DOHH2 (cell line): ENCODE measurements at regions not wholly inside any gene's neighbourhood (a gene's known extent, or its start where the extent isn't known, plus 50 kb on each side); places are given as distances from the start of the nearest gene placed in this dataset.

ENCODE experiments used
- H3F3A ChIP-seq: fragments of 200-600 bp; sonication (generic), shearing (Covaris generic); 2 replicates; pipeline ENCODE4 v1.6.0; 2016; ENCODE audit warnings: antibody characterized with exemption, mild to moderate bottlenecking; ENCODE audit not compliant: control insufficient read depth, insufficient read depth
- H3K27ac ChIP-seq: fragments of 200-600 bp; sonication (generic); 2 replicates; pipeline ENCODE4 v1.5.1; 2014; ENCODE audit warnings: low read depth, mild to moderate bottlenecking, low read length, moderate library complexity
- H3K27me3 ChIP-seq: fragments of 200-600 bp; sonication (generic); 2 replicates; pipeline ENCODE4 v1.6.1; 2014; ENCODE audit warnings: mild to moderate bottlenecking, low read length, mixed read lengths; ENCODE audit not compliant: control insufficient read depth
- H3K36me3 ChIP-seq: fragments of 200-600 bp; sonication (generic); 2 replicates; pipeline ENCODE4 v1.6.1; 2014; ENCODE audit warnings: mild to moderate bottlenecking, low read length, moderate library complexity, mixed read lengths; ENCODE audit not compliant: control insufficient read depth
- H3K4me1 ChIP-seq: fragments of 200-600 bp; sonication (generic); 2 replicates; pipeline ENCODE4 v1.6.1; 2014; ENCODE audit warnings: mild to moderate bottlenecking, low read length, mixed read lengths; ENCODE audit not compliant: control insufficient read depth
- H3K4me2 ChIP-seq: fragments of 200-600 bp; sonication (generic); 2 replicates; pipeline ENCODE4 v1.6.0; 2014; ENCODE audit warnings: mild to moderate bottlenecking, low read length, moderate library complexity
- H3K4me3 ChIP-seq: fragments of 200-600 bp; sonication (generic); 2 replicates; pipeline ENCODE4 v1.5.1; 2014; ENCODE audit warnings: mild to moderate bottlenecking, low read length, mixed read lengths
- H3K79me2 ChIP-seq: fragments of 200-600 bp; sonication (generic); 2 replicates; pipeline ENCODE4 v1.6.1; 2014; ENCODE audit warnings: mild to moderate bottlenecking, low read length, mixed read lengths; ENCODE audit not compliant: control insufficient read depth
- H3K9me2 ChIP-seq: fragments of 200-600 bp; sonication (generic); replicated peaks from 2 replicates; pipeline ENCODE4 v1.6.1; 2014; ENCODE audit warnings: mild to moderate bottlenecking, low read length, mixed read lengths; ENCODE audit not compliant: control insufficient read depth
- H3K9me3 ChIP-seq: fragments of 200-600 bp; sonication (generic); 2 replicates; pipeline ENCODE4 v1.6.1; 2014; ENCODE audit warnings: antibody characterized with exemption, low read length, mixed read lengths; ENCODE audit not compliant: control insufficient read depth, insufficient read depth
- H4K20me1 ChIP-seq: fragments of 200-600 bp; sonication (generic); 2 replicates; pipeline ENCODE4 v1.6.0; 2014; ENCODE audit warnings: low read depth, mild to moderate bottlenecking, antibody characterized with exemption, low read length, moderate library complexity; ENCODE audit not compliant: control insufficient read depth, insufficient read depth
- EZH2phosphoT487 ChIP-seq: fragments of 200-600 bp; sonication (generic); IDR thresholded peaks from 2 replicates; pipeline ENCODE4 v1.6.1; 2017; ENCODE audit warnings: borderline replicate concordance, mild to moderate bottlenecking, antibody characterized with exemption, low read length, moderate library complexity, mixed read lengths
- TF ChIP-seq, protein P1 (sequence below): fragments of 200-600 bp; sonication (generic); IDR thresholded peaks from one replicate; pipeline ENCODE4 v1.5.1; 2014; ENCODE audit warnings: antibody characterized with exemption, mild to moderate bottlenecking, low read depth, low read length; ENCODE audit not compliant: poor library complexity, severe bottlenecking

DNA sequence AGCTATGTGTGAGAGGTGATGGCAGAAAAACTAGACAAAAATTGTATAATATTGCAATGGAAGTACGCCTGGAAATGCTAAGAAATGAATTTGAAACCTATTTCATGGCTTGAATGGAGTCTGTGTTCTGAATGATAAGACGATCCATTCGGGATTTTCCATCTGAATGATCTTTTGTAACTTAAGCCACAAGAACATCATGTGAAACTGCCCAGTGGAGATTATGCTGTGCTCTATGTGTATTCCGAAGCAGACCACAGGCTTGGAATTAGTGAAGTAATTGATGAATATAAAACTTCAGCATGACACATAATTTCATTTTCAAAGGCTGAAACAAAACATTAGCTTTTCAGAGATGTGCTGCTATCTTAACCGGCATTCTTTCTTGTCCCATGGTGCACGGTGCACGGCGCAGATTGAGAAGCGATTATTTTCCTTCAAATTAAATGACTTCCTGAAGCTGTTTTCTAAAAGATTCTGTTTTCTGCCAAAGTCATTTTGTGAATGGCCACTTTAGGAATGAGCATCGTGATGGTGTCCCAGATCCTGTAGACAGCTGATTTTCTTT, 652.9 kb downstream of the PLA2G4A start:
- Histone ChIP-seq H3K9me2 (no peaks in the 10 kb centered on the region), H3K36me3 (no peaks in the 10 kb centered on the region), H3F3A (no peaks in the 10 kb centered on the region), H3K4me1 (no peaks in the 10 kb centered on the region), H3K27me3 (no peaks in the 10 kb centered on the region), H3K9me3 (no peaks in the 10 kb centered on the region), H3K4me3 (no peak overlapping the region), H4K20me1 (no peaks in the 10 kb centered on the region), H3K27ac (no peak overlapping the region), H3K79me2 (no peaks in the 10 kb centered on the region), H3K4me2 (no peak overlapping the region)
- TF ChIP-seq, protein P1, sequence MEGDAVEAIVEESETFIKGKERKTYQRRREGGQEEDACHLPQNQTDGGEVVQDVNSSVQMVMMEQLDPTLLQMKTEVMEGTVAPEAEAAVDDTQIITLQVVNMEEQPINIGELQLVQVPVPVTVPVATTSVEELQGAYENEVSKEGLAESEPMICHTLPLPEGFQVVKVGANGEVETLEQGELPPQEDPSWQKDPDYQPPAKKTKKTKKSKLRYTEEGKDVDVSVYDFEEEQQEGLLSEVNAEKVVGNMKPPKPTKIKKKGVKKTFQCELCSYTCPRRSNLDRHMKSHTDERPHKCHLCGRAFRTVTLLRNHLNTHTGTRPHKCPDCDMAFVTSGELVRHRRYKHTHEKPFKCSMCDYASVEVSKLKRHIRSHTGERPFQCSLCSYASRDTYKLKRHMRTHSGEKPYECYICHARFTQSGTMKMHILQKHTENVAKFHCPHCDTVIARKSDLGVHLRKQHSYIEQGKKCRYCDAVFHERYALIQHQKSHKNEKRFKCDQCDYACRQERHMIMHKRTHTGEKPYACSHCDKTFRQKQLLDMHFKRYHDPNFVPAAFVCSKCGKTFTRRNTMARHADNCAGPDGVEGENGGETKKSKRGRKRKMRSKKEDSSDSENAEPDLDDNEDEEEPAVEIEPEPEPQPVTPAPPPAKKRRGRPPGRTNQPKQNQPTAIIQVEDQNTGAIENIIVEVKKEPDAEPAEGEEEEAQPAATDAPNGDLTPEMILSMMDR: no peak
- no peak for TF ChIP-seq EZH2phosphoT487

DNA sequence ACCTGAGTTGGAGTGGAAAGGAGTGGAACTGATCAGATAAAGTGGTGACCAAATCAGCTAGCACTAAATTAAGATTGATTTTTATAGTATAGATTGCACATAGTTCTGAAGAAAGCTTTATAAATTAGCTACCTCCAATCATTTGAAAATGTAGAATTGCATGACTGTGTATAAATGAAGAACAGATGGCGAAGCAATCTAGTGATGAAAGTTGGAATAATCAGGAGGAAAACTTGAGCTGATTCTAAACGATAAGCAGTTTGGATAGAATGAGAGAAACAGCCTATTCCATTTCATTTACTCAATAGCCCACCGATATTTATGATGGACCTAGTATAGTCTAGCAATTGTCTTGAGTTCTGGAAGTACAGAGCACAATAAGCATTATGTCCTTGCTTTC, 661.5 kb downstream of the PLA2G4A start:
- Histone ChIP-seq H3K4me1 (no peaks in the 10 kb centered on the region), H3K9me3 (no peaks in the 10 kb centered on the region), H3K27me3 (no peaks in the 10 kb centered on the region), H3F3A (no peaks in the 10 kb centered on the region), H3K9me2 (no peaks in the 10 kb centered on the region), H3K36me3 (no peaks in the 10 kb centered on the region), H3K4me2 (no peak overlapping the region), H3K27ac (no peak overlapping the region), H3K4me3 (no peak overlapping the region), H4K20me1 (no peaks in the 10 kb centered on the region), H3K79me2 (no peaks in the 10 kb centered on the region)
- TF ChIP-seq EZH2phosphoT487: no peak
- TF ChIP-seq, protein P1: no peak

DNA sequence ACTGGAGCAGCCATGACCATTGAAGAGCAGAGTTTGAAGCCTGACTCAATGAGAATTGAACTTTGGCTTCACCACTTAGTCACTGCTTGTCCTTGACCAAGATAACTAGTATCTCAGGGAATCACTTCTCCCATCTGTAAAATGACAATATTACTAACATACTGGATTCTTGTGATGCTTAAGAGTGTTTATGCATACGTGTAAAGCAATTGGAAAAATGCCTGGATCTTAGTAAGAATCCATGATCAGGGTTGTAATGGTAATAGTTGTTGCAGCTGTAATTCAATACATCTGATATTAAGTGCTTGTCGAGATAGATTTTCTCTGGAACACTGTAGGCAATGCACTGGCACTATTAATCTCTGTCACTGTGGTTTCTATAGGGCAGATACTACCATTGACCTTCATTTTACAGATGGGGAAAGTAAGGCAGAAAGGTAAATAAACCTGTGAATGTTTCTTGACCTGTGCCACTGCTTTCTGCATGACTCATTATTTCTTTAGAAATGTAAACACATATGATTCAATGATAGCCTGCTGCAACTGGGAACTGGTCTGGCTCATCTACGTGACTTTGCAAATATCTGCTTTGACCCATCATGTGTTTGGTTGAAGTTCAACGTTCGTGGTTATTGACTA, 662.5 kb downstream of the PLA2G4A start:
- no peaks in the 10 kb centered on the region for H3K4me1 ChIP-seq
- no peaks in the 10 kb centered on the region for H3K9me3 ChIP-seq
- H3K79me2 ChIP-seq: no peaks in the 10 kb centered on the region
- no peak overlapping the region for H3K4me2 ChIP-seq
- H3K4me3 ChIP-seq: no peak overlapping the region
- TF ChIP-seq EZH2phosphoT487: no peak
- TF ChIP-seq, protein P1: no peak
- H3K36me3 ChIP-seq: no peaks in the 10 kb centered on the region
- H3K27ac ChIP-seq: no peak overlapping the region
- H3F3A ChIP-seq: no peaks in the 10 kb centered on the region
- H3K9me2 ChIP-seq: no peaks in the 10 kb centered on the region
- H4K20me1 ChIP-seq: no peaks in the 10 kb centered on the region
- no peaks in the 10 kb centered on the region for H3K27me3 ChIP-seq
